B cell (primary cell): ENCODE measurements at regions not wholly inside any gene's neighbourhood (a gene's known extent, or its start where the extent isn't known, plus 50 kb on each side); places are given as distances from the start of the nearest gene placed in this dataset.
A peak's percentile ranks its signal among the peaks of the same experiment; 100 is the strongest.

Experiments
- ATAC-seq: fragments of 200-7000 bp; cut with Tn5 transposase; one replicate; pipeline ENCODE4 v1.10.0; 2021; ENCODE audit warnings: low read depth, mild to moderate bottlenecking, moderate number of reproducible peaks, moderate library complexity
- CTCF ChIA-PET: fragments of 350-600 bp; sonication (Branson Sonifier 250); formaldehyde crosslinking; loops from one replicate; lab custom pipeline; 2021; ENCODE audit warnings: antibody characterized with exemption, inconsistent platforms; lab: Charles Lee
- POLR2A ChIA-PET: fragments of 350-600 bp; sonication (Branson Sonifier 250); formaldehyde crosslinking; loops from one replicate; lab custom pipeline; 2021; ENCODE audit warnings: antibody characterized with exemption; lab: Charles Lee
- DNase-seq: peaks from one replicate; pipeline ENCODE4 v3.0.0; 2013
- H2AFZ ChIP-seq: 2 replicates; pipeline ENCODE4 v1.6.1; 2012; ENCODE audit warnings: mild to moderate bottlenecking, low read depth, low read length; ENCODE audit not compliant: insufficient read depth, poor library complexity, severe bottlenecking
- H3K27ac ChIP-seq, 2 donors: 1 replicate in 1 of 2; 2 replicates in 1 of 2; pipeline ENCODE4 v1.5.1; 2012 to 2013; ENCODE audit warnings: low read length in 2 of 2, mild to moderate bottlenecking in 2 of 2, moderate library complexity in 1 of 2
- H3K27me3 ChIP-seq, 4 experiments: fragments of 200-600 bp in 1 of 4; sonication (generic) in 1 of 4; replicated peaks in 1 of 4; 1 replicate in 2 of 4; 2 replicates in 2 of 4; pipeline versions ENCODE4 v1.6.1 to v1.7.0; 2013 to 2016; ENCODE audit warnings: low read length in 3 of 4, mild to moderate bottlenecking in 2 of 4, mixed read lengths in 1 of 4, moderate library complexity in 1 of 4; ENCODE audit not compliant: insufficient read depth in 4 of 4, control insufficient read depth in 3 of 4; ENCODE audit errors: control extremely low read depth in 1 of 4
- H3K36me3 ChIP-seq, 2 experiments: replicated peaks in 1 of 2; 1 replicate in 1 of 2; 2 replicates in 1 of 2; pipeline versions ENCODE4 v1.6.1 to v1.7.1; 2013; ENCODE audit warnings: low read length in 1 of 2; ENCODE audit not compliant: insufficient read depth in 2 of 2, control insufficient read depth in 1 of 2; ENCODE audit errors: control extremely low read depth in 1 of 2, extremely low read depth in 1 of 2
- H3K4me1 ChIP-seq, 2 donors: fragments of 200-600 bp in 1 of 2; sonication (generic) in 1 of 2; 1 replicate in 1 of 2; 2 replicates in 1 of 2; pipeline versions ENCODE4 v1.5.1 to v1.6.1; 2013 to 2017; ENCODE audit warnings: low read length in 2 of 2; ENCODE audit not compliant: control insufficient read depth in 2 of 2, insufficient read depth in 2 of 2
- H3K4me2 ChIP-seq: replicated peaks from 2 replicates; pipeline ENCODE3; 2012; ENCODE audit warnings: mild to moderate bottlenecking, low read depth, low read length; ENCODE audit not compliant: poor library complexity, severe bottlenecking
- H3K4me3 ChIP-seq, 5 experiments: fragments of 200-600 bp in 1 of 5; sonication (generic) in 1 of 5; 1 replicate in 3 of 5; 2 replicates in 2 of 5; pipeline versions ENCODE4 v1.5.1 to v1.7.0; 2011 to 2016; ENCODE audit warnings: low read length in 4 of 5, mild to moderate bottlenecking in 4 of 5, low read depth in 2 of 5, control low read depth in 1 of 5, moderate library complexity in 1 of 5; ENCODE audit not compliant: insufficient read depth in 1 of 5; ENCODE audit errors: control extremely low read depth in 1 of 5, extremely low read depth in 1 of 5
- H3K79me2 ChIP-seq: fragments of 200-600 bp; sonication (generic); one replicate; pipeline ENCODE4 v1.6.0; 2016; ENCODE audit warnings: low read length; ENCODE audit not compliant: control insufficient read depth, insufficient read depth
- H3K9ac ChIP-seq: fragments of 200-600 bp; sonication (generic); 2 replicates; pipeline ENCODE4 v1.6.1; 2017; ENCODE audit warnings: mild to moderate bottlenecking, low read length, moderate library complexity
- H3K9me3 ChIP-seq, 3 donors: one replicate each; pipeline versions ENCODE4 v1.6.1 to v1.7.1; 2013; ENCODE audit warnings: low read length in 2 of 3; ENCODE audit not compliant: control insufficient read depth in 2 of 3, insufficient read depth in 1 of 3; ENCODE audit errors: control extremely low read depth in 1 of 3
- H4K20me1 ChIP-seq: 2 replicates; pipeline ENCODE4 v1.6.0; 2012; ENCODE audit warnings: mild to moderate bottlenecking, low read length; ENCODE audit not compliant: insufficient read depth, control insufficient read depth, poor library complexity, severe bottlenecking
- H3K27ac Mint-ChIP-seq: one replicate; pipeline ENCODE4 v1.8.0; 2021; ENCODE audit warnings: mixed read lengths
- H3K27me3 Mint-ChIP-seq: one replicate; pipeline ENCODE4 v1.8.0; 2021; ENCODE audit warnings: mixed read lengths
- H3K4me1 Mint-ChIP-seq: one replicate; pipeline ENCODE4 v1.8.0; 2021; ENCODE audit warnings: mixed read lengths
- H3K4me3 Mint-ChIP-seq: one replicate; pipeline ENCODE4 v1.8.0; 2021; ENCODE audit warnings: mixed read lengths
- H3K9me3 Mint-ChIP-seq: one replicate; pipeline ENCODE4 v1.8.0; 2022; ENCODE audit warnings: mixed read lengths; ENCODE audit not compliant: insufficient read depth
- CTCF ChIP-seq: fragments of 200-600 bp; IDR thresholded peaks from one replicate; pipeline ENCODE4 v1.8.0; 2022; ENCODE audit warnings: antibody characterized with exemption, mild to moderate bottlenecking
- EZH2 ChIP-seq: IDR thresholded peaks from 2 replicates; pipeline ENCODE4 v1.6.1; 2012; ENCODE audit warnings: borderline replicate concordance, low read depth, mild to moderate bottlenecking, moderate library complexity, low read length; ENCODE audit not compliant: insufficient read depth, poor library complexity, severe bottlenecking
- WGBS: methylation state at CpG from one replicate; pipeline ENCODE4 v1.1.5; 2013; ENCODE audit warnings: missing lambda C conversion rate; ENCODE audit not compliant: insufficient coverage; 5-methylcytosine and 5-hydroxymethylcytosine counted together
- intact Hi-C: fragments of 100-400 bp; cut with micrococcal nuclease; formaldehyde crosslinking; loops from one replicate; pipeline ENCODE4 v1.10.0; 2022

- Histone ChIP-seq H3K27me3 (no peaks in the 10 kb centered on the region), H2AFZ (no peak overlapping the region), H3K4me3 (no peak overlapping the region), H3K4me1 (peaks cover 10 to 11% of the 10 kb centered on the region in 2 donors), H3K9ac (no peak overlapping the region), H4K20me1 (no peaks in the 10 kb centered on the region), H3K4me2 (peak overlapping the region; percentile 10), H3K79me2 (no peaks in the 10 kb centered on the region), H3K27ac (no peak overlapping the region), H3K36me3 (no peaks in the 10 kb centered on the region), H3K9me3 (no peaks in the 10 kb centered on the region)
- ATAC-seq (no peak), DNase-seq (peak; percentile 42)
- Mint-ChIP-seq H3K4me3 (no peak overlapping the region), H3K27ac (no peak overlapping the region), H3K4me1 (peaks cover 12% of the 10 kb centered on the region), H3K9me3 (peaks cover 2% of the 10 kb centered on the region), H3K27me3 (no peaks in the 10 kb centered on the region)
- POLR2A ChIA-PET = no interaction called here
- TF ChIP-seq EZH2 = no peak
- no peak for TF ChIP-seq CTCF
- CTCF ChIA-PET = interaction anchor here (0.7 to 27.7 kb wide), 9 partner anchors 9 to 390 kb away, joined by 3 to 753 read pairs (median 5); no protein-coding TSS in a partner anchor
- WGBS = no CpG with 5 or more reads among the region's 2 CpGs
- intact Hi-C loops = no loop called here
These were observed 79.4 kb upstream of the ADRB2 start for GRCh38 chr5:148746826-148747535.

- ChIA-PET CTCF (interaction anchor here (0.7 to 27.7 kb wide), 6 partner anchors 17 to 288 kb away, joined by 3 to 753 read pairs (median 4); no protein-coding TSS in a partner anchor), POLR2A (no interaction called here)
- H3K27me3 ChIP-seq = no peaks in the 10 kb centered on the region
- H3K36me3 ChIP-seq = no peaks in the 10 kb centered on the region
- H3K4me3 ChIP-seq = no peak overlapping the region
- Mint-ChIP-seq H3K4me1 (peaks cover 12% of the 10 kb centered on the region), H3K9me3 (peaks cover 2% of the 10 kb centered on the region), H3K27ac (no peak overlapping the region), H3K27me3 (no peaks in the 10 kb centered on the region), H3K4me3 (no peak overlapping the region)
- H3K27ac ChIP-seq = no peak overlapping the region
- no peak overlapping the region for H2AFZ ChIP-seq
- intact Hi-C loops = no loop called here
- no peak overlapping the region for H3K4me2 ChIP-seq
- H3K79me2 ChIP-seq = no peaks in the 10 kb centered on the region
- no peak for ATAC-seq
- H3K9me3 ChIP-seq = no peaks in the 10 kb centered on the region
- H4K20me1 ChIP-seq = no peaks in the 10 kb centered on the region
- TF ChIP-seq CTCF (no peak), EZH2 (no peak)
- peaks cover 10 to 11% of the 10 kb centered on the region in 2 donors for H3K4me1 ChIP-seq
- DNase-seq = no peak
- no peak overlapping the region for H3K9ac ChIP-seq
- 83% methylated on average over 1 of the region's 2 CpGs for WGBS
These were observed 78.9 kb upstream of the ADRB2 start for GRCh38 chr5:148747536-148747906.
